ENCODE measurements at regions not wholly inside any gene's neighbourhood (a gene's known extent, or its start where the extent isn't known, plus 50 kb on each side); places are given as distances from the start of the nearest gene placed in this dataset.

DNA sequence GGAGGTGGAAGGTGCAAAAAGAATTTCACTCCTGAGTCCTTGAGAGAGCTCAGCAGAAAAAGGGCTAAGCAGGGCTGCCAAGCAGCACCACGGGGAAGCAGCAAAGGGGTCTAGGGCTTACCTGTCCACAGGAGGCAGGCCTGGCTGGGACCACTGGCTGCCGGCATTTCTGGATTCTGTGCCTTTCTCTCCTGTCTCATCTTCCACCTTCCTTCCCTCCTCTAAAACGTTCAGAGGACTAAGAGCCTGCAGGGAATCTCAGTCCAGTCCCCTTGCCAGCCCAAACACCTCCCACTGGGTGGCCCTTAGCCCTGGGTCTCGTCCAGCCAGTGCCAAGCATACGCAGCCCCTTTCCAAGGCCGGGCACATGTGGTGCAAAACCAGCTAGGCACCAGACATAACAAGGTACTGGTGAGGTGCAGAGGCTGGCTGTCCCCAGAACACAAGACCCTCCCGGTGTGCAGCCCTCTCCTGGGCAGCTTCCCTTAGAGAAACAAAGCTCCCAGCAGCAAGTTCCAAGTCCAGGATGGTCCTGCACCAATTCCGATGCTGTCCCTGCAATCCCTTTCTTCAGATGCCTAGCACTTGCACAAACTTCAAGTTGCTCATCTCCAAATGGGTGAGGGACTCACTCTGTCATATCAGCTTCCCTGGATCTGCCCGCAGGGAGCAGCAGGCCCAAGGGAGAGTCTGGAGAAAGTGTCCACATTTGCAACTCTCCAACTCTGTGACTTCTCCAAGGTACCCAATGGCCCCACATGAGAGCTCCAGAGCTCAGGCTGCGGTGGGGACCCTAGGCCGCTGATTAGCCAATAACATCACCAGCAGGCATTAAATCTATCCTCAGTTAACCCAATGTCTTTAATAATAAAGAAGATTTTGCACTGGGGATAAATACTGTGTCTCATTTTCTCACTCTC, 126.3 kb downstream of the C5orf15 start:
- CTCF ChIA-PET (ENCODE audit: partially characterized antibody): no interaction called here
- H3K9me3 Mint-ChIP-seq: peaks cover 0 to 2% (median 0%) of the 10 kb centered on the region in 8 donors
- H3K27ac Mint-ChIP-seq: no peak overlapping the region
- no peak for DNase-seq
- H3K36me3 ChIP-seq (ENCODE audit: insufficient read depth, low read length): no peaks in the 10 kb centered on the region
- no peaks in the 10 kb centered on the region for H3K36me3 Mint-ChIP-seq
- no peaks in the 10 kb centered on the region for H3K4me1 ChIP-seq (ENCODE audit: insufficient read depth, low read length)
- H3K4me3 Mint-ChIP-seq: no peak overlapping the region
- no peak overlapping the region for H3K4me3 ChIP-seq (ENCODE audit: low read length in 2 of 2)
- no peaks in the 10 kb centered on the region for H3K9me3 ChIP-seq (ENCODE audit: control insufficient read depth in 1 of 2, low read length in 2 of 2)
- H3K27me3 Mint-ChIP-seq: peaks cover 10 to 16% of the 10 kb centered on the region in 2 donors
- no peak overlapping the region for H3K27ac ChIP-seq (ENCODE audit: low read depth, low read length)
- POLR2A ChIA-PET (ENCODE audit: partially characterized antibody): no interaction called here
- H3K27me3 ChIP-seq (ENCODE audit: insufficient read depth, low read length): no peaks in the 10 kb centered on the region
- H3K4me1 Mint-ChIP-seq: no peaks in the 10 kb centered on the region
- intact Hi-C loops (cut with micrococcal nuclease): no loop called here

DNA sequence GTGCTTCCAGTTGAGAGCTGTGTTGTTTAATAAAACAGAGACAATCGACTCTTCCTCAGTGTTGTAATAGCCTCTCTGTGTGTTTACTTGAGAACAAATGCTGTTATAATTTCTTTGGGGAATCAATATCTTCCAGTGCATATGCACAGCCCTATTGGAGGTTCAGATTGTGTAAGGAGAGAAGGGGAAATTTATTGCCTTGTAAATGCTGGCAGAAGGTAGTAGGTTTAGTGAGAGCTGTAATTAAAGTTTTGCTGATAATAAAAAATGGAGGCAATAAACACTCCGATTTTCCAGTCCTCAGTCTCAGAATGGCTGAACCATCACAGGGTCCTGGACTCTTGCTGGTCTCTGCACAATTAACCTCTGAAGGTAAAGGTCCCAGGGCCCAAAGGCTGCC, 128.3 kb downstream of the C5orf15 start:
- no peak overlapping the region for H3K27ac Mint-ChIP-seq
- Histone ChIP-seq H3K27me3 (ENCODE audit: insufficient read depth, low read length) (no peaks in the 10 kb centered on the region), H3K4me1 (ENCODE audit: insufficient read depth, low read length) (no peaks in the 10 kb centered on the region), H3K9me3 (ENCODE audit: control insufficient read depth in 1 of 2, low read length in 2 of 2) (no peaks in the 10 kb centered on the region), H3K4me3 (ENCODE audit: low read length in 2 of 2) (no peak overlapping the region), H3K27ac (ENCODE audit: low read depth, low read length) (no peak overlapping the region), H3K36me3 (ENCODE audit: insufficient read depth, low read length) (no peaks in the 10 kb centered on the region)
- no peaks in the 10 kb centered on the region for H3K36me3 Mint-ChIP-seq
- POLR2A ChIA-PET (ENCODE audit: partially characterized antibody): no interaction called here
- no peak overlapping the region for H3K4me3 Mint-ChIP-seq
- H3K27me3 Mint-ChIP-seq: peaks cover 10% of the 10 kb centered on the region in 2 donors
- no peaks in the 10 kb centered on the region for H3K4me1 Mint-ChIP-seq
- no peak for DNase-seq
- peaks cover 0 to 11% (median 7%) of the 10 kb centered on the region in 8 donors for H3K9me3 Mint-ChIP-seq
- CTCF ChIA-PET (ENCODE audit: partially characterized antibody): no interaction called here
- intact Hi-C loops (cut with micrococcal nuclease): no loop called here

GRCh38 chr5:133839721-133840120, 128.7 kb downstream of the C5orf15 start:
- Mint-ChIP-seq H3K27ac (no peak overlapping the region), H3K27me3 (peaks cover 10% of the 10 kb centered on the region in 2 donors), H3K36me3 (no peaks in the 10 kb centered on the region), H3K4me3 (no peak overlapping the region), H3K4me1 (no peaks in the 10 kb centered on the region), H3K9me3 (peaks cover 0 to 11% (median 7%) of the 10 kb centered on the region in 8 donors)
- CTCF ChIA-PET (ENCODE audit: partially characterized antibody): no interaction called here
- H3K4me1 ChIP-seq (ENCODE audit: insufficient read depth, low read length): no peaks in the 10 kb centered on the region
- intact Hi-C loops (cut with micrococcal nuclease): no loop called here
- no peaks in the 10 kb centered on the region for H3K9me3 ChIP-seq (ENCODE audit: control insufficient read depth in 1 of 2, low read length in 2 of 2)
- no peaks in the 10 kb centered on the region for H3K36me3 ChIP-seq (ENCODE audit: insufficient read depth, low read length)
- POLR2A ChIA-PET (ENCODE audit: partially characterized antibody): no interaction called here
- no peak overlapping the region for H3K4me3 ChIP-seq (ENCODE audit: low read length in 2 of 2)
- no peak overlapping the region for H3K27ac ChIP-seq (ENCODE audit: low read depth, low read length)
- DNase-seq: no peak
- H3K27me3 ChIP-seq (ENCODE audit: insufficient read depth, low read length): no peaks in the 10 kb centered on the region

DNA sequence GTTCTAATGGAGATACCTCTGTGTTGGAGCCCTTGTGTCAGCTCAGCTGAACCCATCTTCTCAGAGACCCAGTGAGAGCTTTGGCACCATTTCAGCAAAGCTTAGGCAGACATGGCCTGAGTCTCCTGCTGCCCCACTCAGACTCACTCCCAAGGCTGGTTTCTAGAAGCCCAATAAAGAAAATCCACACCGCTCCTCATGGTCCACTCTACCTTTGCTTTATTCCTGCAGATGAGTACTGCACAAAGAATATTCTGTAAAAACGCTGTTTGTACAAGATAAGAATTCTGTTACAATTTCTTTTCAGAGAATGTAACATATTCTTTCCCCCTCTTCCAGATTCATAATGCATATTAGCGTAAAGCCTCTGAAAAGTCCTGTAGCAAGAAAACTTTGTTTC, 129.3 kb downstream of the C5orf15 start:
- Histone ChIP-seq H3K4me3 (ENCODE audit: low read length in 2 of 2) (no peak overlapping the region), H3K4me1 (ENCODE audit: insufficient read depth, low read length) (no peaks in the 10 kb centered on the region), H3K36me3 (ENCODE audit: insufficient read depth, low read length) (no peaks in the 10 kb centered on the region), H3K27me3 (ENCODE audit: insufficient read depth, low read length) (no peaks in the 10 kb centered on the region), H3K27ac (ENCODE audit: low read depth, low read length) (no peak overlapping the region), H3K9me3 (ENCODE audit: control insufficient read depth in 1 of 2, low read length in 2 of 2) (no peaks in the 10 kb centered on the region)
- H3K9me3 Mint-ChIP-seq: peaks cover under 1 to 11% (median 7%) of the 10 kb centered on the region in 8 donors
- no peaks in the 10 kb centered on the region for H3K4me1 Mint-ChIP-seq
- POLR2A ChIA-PET (ENCODE audit: partially characterized antibody): no interaction called here
- peaks cover 10 to 11% of the 10 kb centered on the region in 2 donors for H3K27me3 Mint-ChIP-seq
- H3K36me3 Mint-ChIP-seq: no peaks in the 10 kb centered on the region
- CTCF ChIA-PET (ENCODE audit: partially characterized antibody): no interaction called here
- H3K27ac Mint-ChIP-seq: no peak overlapping the region
- DNase-seq: no peak
- H3K4me3 Mint-ChIP-seq: no peak overlapping the region
- intact Hi-C loops (cut with micrococcal nuclease): no loop called here

- H3K27ac ChIP-seq (ENCODE audit: low read depth, low read length): no peak overlapping the region
- Mint-ChIP-seq H3K4me3 (no peak overlapping the region), H3K27ac (no peak overlapping the region), H3K27me3 (peaks cover 15 to 16% of the 10 kb centered on the region in 2 donors), H3K36me3 (no peaks in the 10 kb centered on the region), H3K4me1 (no peaks in the 10 kb centered on the region), H3K9me3 (peaks cover 3 to 11% (median 7%) of the 10 kb centered on the region in 8 donors)
- no peaks in the 10 kb centered on the region for H3K36me3 ChIP-seq (ENCODE audit: insufficient read depth, low read length)
- H3K27me3 ChIP-seq (ENCODE audit: insufficient read depth, low read length): no peaks in the 10 kb centered on the region
- no peak overlapping the region for H3K4me3 ChIP-seq (ENCODE audit: low read length in 2 of 2)
- no peak for DNase-seq
- ChIA-PET CTCF (ENCODE audit: partially characterized antibody) (no interaction called here), POLR2A (ENCODE audit: partially characterized antibody) (no interaction called here)
- H3K4me1 ChIP-seq (ENCODE audit: insufficient read depth, low read length): no peaks in the 10 kb centered on the region
- intact Hi-C loops (cut with micrococcal nuclease): no loop called here
- H3K9me3 ChIP-seq (ENCODE audit: control insufficient read depth in 1 of 2, low read length in 2 of 2): no peaks in the 10 kb centered on the region
Observed at GRCh38 chr5:133838286-133838685, 130.1 kb downstream of the C5orf15 start.

DNA sequence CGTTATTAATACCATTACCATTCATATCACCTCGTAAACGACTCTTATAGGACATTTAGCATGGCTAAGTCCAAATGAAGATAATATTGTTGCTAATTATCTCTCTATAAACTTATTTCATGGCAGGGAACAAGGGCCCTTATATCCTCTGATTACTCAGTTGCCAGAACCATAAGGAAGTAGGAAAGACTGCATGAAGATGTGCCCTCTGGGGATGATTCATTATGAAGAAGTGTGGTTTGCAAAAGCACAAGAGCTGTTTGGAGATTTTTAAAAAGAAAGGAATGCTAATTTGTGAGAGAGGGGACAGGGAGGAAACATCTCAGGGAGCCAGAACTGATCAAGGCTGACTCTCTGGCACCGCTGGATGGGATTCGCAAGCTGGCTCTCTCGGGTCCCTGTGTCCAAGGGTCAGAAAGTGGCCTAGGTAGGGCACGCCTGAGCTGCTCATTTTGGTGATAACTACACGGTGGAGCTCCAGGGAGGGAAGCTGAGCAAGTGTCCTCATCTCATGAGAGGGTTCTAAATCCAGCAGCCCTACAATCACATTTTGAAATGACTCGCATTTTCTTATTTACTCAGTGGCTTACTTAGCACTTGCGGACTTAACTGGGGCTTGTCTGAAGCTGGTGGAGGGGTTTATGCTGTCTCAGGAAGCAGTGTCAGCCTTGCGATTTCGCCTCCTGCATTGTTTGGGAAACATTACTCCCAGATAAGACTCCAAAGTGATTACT, 136.8 kb downstream of the C5orf15 start:
- no peak for DNase-seq
- Histone ChIP-seq H3K27ac (ENCODE audit: low read depth, low read length) (no peak overlapping the region), H3K4me1 (ENCODE audit: insufficient read depth, low read length) (peaks cover 1% of the 10 kb centered on the region), H3K9me3 (ENCODE audit: control insufficient read depth in 1 of 2, low read length in 2 of 2) (no peaks in the 10 kb centered on the region), H3K36me3 (ENCODE audit: insufficient read depth, low read length) (no peaks in the 10 kb centered on the region), H3K4me3 (ENCODE audit: low read length in 2 of 2) (no peak overlapping the region), H3K27me3 (ENCODE audit: insufficient read depth, low read length) (no peaks in the 10 kb centered on the region)
- no peak overlapping the region for H3K4me3 Mint-ChIP-seq
- no peaks in the 10 kb centered on the region for H3K36me3 Mint-ChIP-seq
- no peak overlapping the region for H3K27ac Mint-ChIP-seq
- intact Hi-C loops (cut with micrococcal nuclease): no loop called here
- peaks cover 3 to 8% (median 5%) of the 10 kb centered on the region in 8 donors for H3K9me3 Mint-ChIP-seq
- ChIA-PET POLR2A (ENCODE audit: partially characterized antibody) (no interaction called here), CTCF (ENCODE audit: partially characterized antibody) (no interaction called here)
- peaks cover 0 to under 1% (median 0%) of the 10 kb centered on the region in 4 donors for H3K4me1 Mint-ChIP-seq
- peaks cover 7 to 9% of the 10 kb centered on the region in 2 donors for H3K27me3 Mint-ChIP-seq

DNA sequence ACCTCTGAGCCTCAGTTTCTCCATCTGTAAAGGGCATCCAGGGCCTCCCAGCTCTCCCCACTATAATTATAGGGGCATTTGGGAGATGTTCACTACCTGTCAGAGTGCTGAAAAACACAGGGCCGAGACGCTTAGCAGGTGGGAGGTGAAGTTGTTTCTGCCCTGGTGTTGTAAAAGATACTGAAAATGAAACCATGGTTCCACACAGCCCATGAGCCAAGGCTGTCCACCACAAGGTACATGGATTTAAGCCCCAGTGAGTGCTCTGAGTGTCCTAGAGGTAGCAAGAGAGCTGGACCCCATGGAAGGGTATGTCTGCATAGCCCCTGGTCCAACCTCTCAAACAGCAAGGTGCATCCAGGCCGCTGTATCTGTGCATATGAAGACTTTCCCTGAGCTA, 137.5 kb downstream of the C5orf15 start:
- H3K27ac ChIP-seq (ENCODE audit: low read depth, low read length): no peak overlapping the region
- Mint-ChIP-seq H3K4me3 (no peak overlapping the region), H3K27me3 (peaks cover 7 to 9% of the 10 kb centered on the region in 2 donors), H3K9me3 (peaks cover 0 to 6% (median 3%) of the 10 kb centered on the region in 8 donors), H3K27ac (no peak overlapping the region), H3K36me3 (no peaks in the 10 kb centered on the region), H3K4me1 (peaks cover 0 to 8% (median 7%) of the 10 kb centered on the region in 4 donors)
- H3K4me3 ChIP-seq (ENCODE audit: low read length in 2 of 2): no peak overlapping the region
- CTCF ChIA-PET (ENCODE audit: partially characterized antibody): no interaction called here
- H3K36me3 ChIP-seq (ENCODE audit: insufficient read depth, low read length): no peaks in the 10 kb centered on the region
- H3K4me1 ChIP-seq (ENCODE audit: insufficient read depth, low read length): peaks cover 9% of the 10 kb centered on the region
- intact Hi-C loops (cut with micrococcal nuclease): no loop called here
- no peak for DNase-seq
- no peaks in the 10 kb centered on the region for H3K9me3 ChIP-seq (ENCODE audit: control insufficient read depth in 1 of 2, low read length in 2 of 2)
- POLR2A ChIA-PET (ENCODE audit: partially characterized antibody): no interaction called here
- no peaks in the 10 kb centered on the region for H3K27me3 ChIP-seq (ENCODE audit: insufficient read depth, low read length)
